Sigmoid colon (tissue), 4 donors: ENCODE measurements at regions not wholly inside any gene's neighbourhood (a gene's known extent, or its start where the extent isn't known, plus 50 kb on each side); places are given as distances from the start of the nearest gene placed in this dataset.

Experiments used
- CTCF ChIP-seq, 4 experiments: fragments of 450-650 bp in 3 of 4; fragments of 200-600 bp in 1 of 4; IDR thresholded peaks; one replicate each; pipeline ENCODE4 v1.5.1; 2016 to 2019; ENCODE audit warnings: antibody characterized with exemption in 4 of 4, mild to moderate bottlenecking in 3 of 4, moderate library complexity in 2 of 4
- EP300 ChIP-seq, 4 donors: sonication (generic); formaldehyde crosslinking; IDR thresholded peaks; one replicate each; pipeline ENCODE4 v1.6.1; 2017; ENCODE audit warnings: antibody characterized with exemption in 4 of 4
- POLR2A ChIP-seq, 2 donors: fragments of 450-650 bp; IDR thresholded peaks; one replicate each; pipeline ENCODE4 v1.6.1; 2016; ENCODE audit warnings: antibody characterized with exemption in 2 of 2, mild to moderate bottlenecking in 2 of 2, moderate library complexity in 2 of 2
- POLR2AphosphoS5 ChIP-seq, 4 donors: sonication (generic); formaldehyde crosslinking; IDR thresholded peaks; one replicate each; pipeline ENCODE4 v1.6.1; 2017; ENCODE audit warnings: antibody characterized with exemption in 4 of 4

- TF ChIP-seq CTCF (IDR thresholded peaks at IDR 0.05) (no peak), EP300 (IDR thresholded peaks at IDR 0.05) (no peak), POLR2A (IDR thresholded peaks at IDR 0.05) (no peak), POLR2AphosphoS5 (IDR thresholded peaks at IDR 0.05) (no peak)
Measured at GRCh38 chr10:78643513-78643912, 425.3 kb upstream of the ZMIZ1 start.
